ENCODE measurements at regions not wholly inside any gene's neighbourhood (a gene's known extent, or its start where the extent isn't known, plus 50 kb on each side); places are given as distances from the start of the nearest gene placed in this dataset.

GRCh38 chr2:220614064-220614463 is 958.0 kb downstream of the EPHA4 start:
- TF ChIP-seq CTCF (IDR thresholded peaks at IDR 0.05; ENCODE audit: control extremely low read depth, extremely low read depth): no peak
- no peak for ATAC-seq (ENCODE audit: insufficient read depth, low FRiP score)
- no peaks in the 10 kb centered on the region for H3K4me1 ChIP-seq (ENCODE audit: control insufficient read depth in 5 of 5, insufficient read depth in 5 of 5, low read length in 5 of 5)
- H3K36me3 ChIP-seq (ENCODE audit: control insufficient read depth in 4 of 4, insufficient read depth in 4 of 4, low read length in 4 of 4): no peaks in the 10 kb centered on the region
- no peak for DNase-seq
- H3K9me3 ChIP-seq (ENCODE audit: control insufficient read depth in 4 of 4, insufficient read depth in 3 of 4, low read length in 3 of 4): peaks cover 0 to 1% (median 0%) of the 10 kb centered on the region in 4 donors
- 88 to 97% methylated on average over 1 of the region's 1 CpG for WGBS, 2 donors
- H3K9ac ChIP-seq (ENCODE audit: insufficient read depth in 1 of 2, low read length in 2 of 2): no peak overlapping the region
- H3K4me3 ChIP-seq: no peak overlapping the region
- no peaks in the 10 kb centered on the region for H3K27me3 ChIP-seq (ENCODE audit: control insufficient read depth in 3 of 3, insufficient read depth in 3 of 3, low read length in 2 of 3)
- H3K27ac ChIP-seq (ENCODE audit: low read depth in 1 of 2, low read length in 1 of 2): no peak overlapping the region

GRCh38 chr2:220619525-220620220 is 952.4 kb downstream of the EPHA4 start:
- H3K9ac ChIP-seq (ENCODE audit: insufficient read depth in 1 of 2, low read length in 2 of 2): no peak overlapping the region
- ATAC-seq (ENCODE audit: insufficient read depth, low FRiP score): no peak
- 50 to 68% methylated on average over 3 of the region's 3 CpGs for WGBS, 2 donors
- no peaks in the 10 kb centered on the region for H3K9me3 ChIP-seq (ENCODE audit: control insufficient read depth in 4 of 4, insufficient read depth in 3 of 4, low read length in 3 of 4)
- H3K4me3 ChIP-seq: no peak overlapping the region
- no peak for DNase-seq
- no peak overlapping the region for H3K27ac ChIP-seq (ENCODE audit: low read depth in 1 of 2, low read length in 1 of 2)
- H3K36me3 ChIP-seq (ENCODE audit: control insufficient read depth in 4 of 4, insufficient read depth in 4 of 4, low read length in 4 of 4): no peaks in the 10 kb centered on the region
- TF ChIP-seq CTCF (IDR thresholded peaks at IDR 0.05; ENCODE audit: control extremely low read depth, extremely low read depth): no peak
- no peaks in the 10 kb centered on the region for H3K4me1 ChIP-seq (ENCODE audit: control insufficient read depth in 5 of 5, insufficient read depth in 5 of 5, low read length in 5 of 5)
- H3K27me3 ChIP-seq (ENCODE audit: control insufficient read depth in 3 of 3, insufficient read depth in 3 of 3, low read length in 2 of 3): no peaks in the 10 kb centered on the region

GRCh38 chr2:220626603-220627002 is 945.5 kb downstream of the EPHA4 start:
- Histone ChIP-seq H3K4me3 (no peak overlapping the region), H3K27ac (ENCODE audit: low read depth in 1 of 2, low read length in 1 of 2) (no peak overlapping the region), H3K36me3 (ENCODE audit: control insufficient read depth in 4 of 4, insufficient read depth in 4 of 4, low read length in 4 of 4) (no peaks in the 10 kb centered on the region), H3K9ac (ENCODE audit: insufficient read depth in 1 of 2, low read length in 2 of 2) (no peak overlapping the region), H3K27me3 (ENCODE audit: control insufficient read depth in 3 of 3, insufficient read depth in 3 of 3, low read length in 2 of 3) (no peaks in the 10 kb centered on the region), H3K4me1 (ENCODE audit: control insufficient read depth in 5 of 5, insufficient read depth in 5 of 5, low read length in 5 of 5) (no peaks in the 10 kb centered on the region), H3K9me3 (ENCODE audit: control insufficient read depth in 4 of 4, insufficient read depth in 3 of 4, low read length in 3 of 4) (no peaks in the 10 kb centered on the region)
- 71 to 81% methylated on average over 3 of the region's 3 CpGs for WGBS, 2 donors
- DNase-seq (no peak), ATAC-seq (ENCODE audit: insufficient read depth, low FRiP score) (no peak)
- no peak for TF ChIP-seq CTCF (IDR thresholded peaks at IDR 0.05; ENCODE audit: control extremely low read depth, extremely low read depth)

- Histone ChIP-seq H3K9ac (ENCODE audit: insufficient read depth in 1 of 2, low read length in 2 of 2) (no peak overlapping the region), H3K36me3 (ENCODE audit: control insufficient read depth in 4 of 4, insufficient read depth in 4 of 4, low read length in 4 of 4) (no peaks in the 10 kb centered on the region), H3K4me3 (no peak overlapping the region), H3K9me3 (ENCODE audit: control insufficient read depth in 4 of 4, insufficient read depth in 3 of 4, low read length in 3 of 4) (no peaks in the 10 kb centered on the region), H3K27ac (ENCODE audit: low read depth in 1 of 2, low read length in 1 of 2) (no peak overlapping the region), H3K4me1 (ENCODE audit: control insufficient read depth in 5 of 5, insufficient read depth in 5 of 5, low read length in 5 of 5) (no peaks in the 10 kb centered on the region), H3K27me3 (ENCODE audit: control insufficient read depth in 3 of 3, insufficient read depth in 3 of 3, low read length in 2 of 3) (no peaks in the 10 kb centered on the region)
- no peak for DNase-seq
- TF ChIP-seq CTCF (IDR thresholded peaks at IDR 0.05; ENCODE audit: control extremely low read depth, extremely low read depth): no peak
- no peak for ATAC-seq (ENCODE audit: insufficient read depth, low FRiP score)
Measured at GRCh38 chr2:220628252-220628651, 943.9 kb downstream of the EPHA4 start.

Measured in lung (tissue), 11 donors.